IMR-90 (cell line): ENCODE measurements at regions not wholly inside any gene's neighbourhood (a gene's known extent, or its start where the extent isn't known, plus 50 kb on each side); places are given as distances from the start of the nearest gene placed in this dataset.
A peak's percentile ranks its signal among the peaks of the same experiment; 100 is the strongest.

Experiments
- ATAC-seq: fragments of 200-7000 bp; cut with Tn5 transposase; 2 replicates; pipeline ENCODE4 v1.9.1; 2020; ENCODE audit warnings: low read depth, mild to moderate bottlenecking, moderate library complexity
- BruUV-seq: library from RNA; stranded (reverse); fragments of 400-500 nt; replicated peaks from 2 replicates; lab custom pipeline; 2021; lab: Mats Ljungman, UMichigan
- CTCF ChIA-PET: fragments of 300-600 bp; formaldehyde crosslinking; extraction: SDS; loops from one replicate; lab custom pipeline; 2021; ENCODE audit warnings: antibody characterized with exemption; lab: Yijun Ruan, JAX
- POLR2A ChIA-PET: fragments of 300-600 bp; sonication (Branson Sonifier 250); formaldehyde crosslinking; loops from one replicate; lab custom pipeline; 2022; ENCODE audit warnings: antibody characterized with exemption; ENCODE audit not compliant: unreplicated experiment; lab: Charles Lee
- DNase-seq: peaks from one replicate; pipeline ENCODE4 v3.0.0; 2013
- H2AFZ ChIP-seq: replicated peaks from 2 replicates; pipeline ENCODE3; 2013; ENCODE audit warnings: low read length, mild to moderate bottlenecking; ENCODE audit not compliant: poor library complexity
- H2AK5ac ChIP-seq: 2 replicates; pipeline ENCODE4 v1.6.1; 2013; ENCODE audit warnings: low read depth, low read length, inconsistent platforms
- H2AK9ac ChIP-seq: replicated peaks from 2 replicates; pipeline ENCODE3; 2013; ENCODE audit warnings: mild to moderate bottlenecking, low read depth, low read length, moderate library complexity; ENCODE audit not compliant: poor library complexity
- H2BK120ac ChIP-seq: 2 replicates; pipeline ENCODE4 v1.6.1; 2013; ENCODE audit warnings: low read depth, low read length, inconsistent platforms
- H2BK15ac ChIP-seq: 3 replicates; pipeline ENCODE4 v1.6.1; 2013; ENCODE audit warnings: low read depth, low read length, inconsistent platforms
- H2BK20ac ChIP-seq: 2 replicates; pipeline ENCODE4 v1.6.1; 2013; ENCODE audit warnings: low read depth, mild to moderate bottlenecking, inconsistent platforms, low read length, moderate library complexity
- H2BK5ac ChIP-seq: 2 replicates; pipeline ENCODE4 v1.6.1; 2013; ENCODE audit warnings: mild to moderate bottlenecking, low read depth, low read length, inconsistent platforms; ENCODE audit not compliant: poor library complexity, severe bottlenecking
- H3K14ac ChIP-seq: replicated peaks from 2 replicates; pipeline ENCODE4 v1.6.1; 2013; ENCODE audit warnings: low read depth, low read length, inconsistent platforms
- H3K18ac ChIP-seq: 2 replicates; pipeline ENCODE4 v1.6.1; 2013; ENCODE audit warnings: low read depth, low read length, control low read depth
- H3K23ac ChIP-seq: 2 replicates; pipeline ENCODE4 v1.6.1; 2013; ENCODE audit warnings: low read depth, low read length, inconsistent platforms
- H3K27ac ChIP-seq: 2 replicates; pipeline ENCODE4 v1.5.1; 2013; ENCODE audit warnings: mild to moderate bottlenecking, control low read depth, low read length; ENCODE audit not compliant: insufficient read depth
- H3K27me3 ChIP-seq: 2 replicates; pipeline ENCODE4 v1.6.1; 2013; ENCODE audit warnings: low read length; ENCODE audit not compliant: control insufficient read depth, insufficient read depth
- H3K36me3 ChIP-seq: 2 replicates; pipeline ENCODE4 v1.6.1; 2013; ENCODE audit warnings: low read length, mixed read lengths; ENCODE audit not compliant: control insufficient read depth, insufficient read depth
- H3K4ac ChIP-seq: 2 replicates; pipeline ENCODE4 v1.6.1; 2013; ENCODE audit warnings: low read depth, low read length, inconsistent platforms
- H3K4me1 ChIP-seq: 2 replicates; pipeline ENCODE4 v1.6.1; 2013; ENCODE audit warnings: low read length, mixed read lengths; ENCODE audit not compliant: control insufficient read depth, insufficient read depth
- H3K4me2 ChIP-seq: 2 replicates; pipeline ENCODE4 v1.6.1; 2013; ENCODE audit warnings: low read depth, mild to moderate bottlenecking, control low read depth, low read length, moderate library complexity
- H3K4me3 ChIP-seq: 2 replicates; pipeline ENCODE4 v1.5.1; 2013; ENCODE audit warnings: low read depth, mild to moderate bottlenecking, control low read depth, low read length, moderate library complexity; ENCODE audit not compliant: insufficient read depth
- H3K56ac ChIP-seq: 2 replicates; pipeline ENCODE4 v1.6.1; 2013; ENCODE audit warnings: low read length, inconsistent platforms; ENCODE audit not compliant: insufficient read depth; ENCODE audit errors: extremely low read depth
- H3K79me1 ChIP-seq, 2 experiments: 2 replicates each; pipeline ENCODE4 v1.6.1; 2013; ENCODE audit warnings: low read length in 2 of 2, inconsistent platforms in 1 of 2, low read depth in 1 of 2
- H3K9ac ChIP-seq: 2 replicates; pipeline ENCODE4 v1.6.1; 2013; ENCODE audit warnings: low read depth, low read length, control low read depth
- H3K9me1 ChIP-seq: 2 replicates; pipeline ENCODE4 v1.6.1; 2013; ENCODE audit warnings: low read length, inconsistent platforms; ENCODE audit not compliant: insufficient read depth
- H3K9me3 ChIP-seq: 2 replicates; pipeline ENCODE4 v1.6.1; 2013; ENCODE audit warnings: low read length; ENCODE audit not compliant: control insufficient read depth, insufficient read depth
- H4K20me1 ChIP-seq: 2 replicates; pipeline ENCODE4 v1.6.1; 2013; ENCODE audit warnings: low read length, inconsistent platforms; ENCODE audit not compliant: insufficient read depth
- H4K5ac ChIP-seq: 2 replicates; pipeline ENCODE4 v1.6.1; 2013; ENCODE audit warnings: mild to moderate bottlenecking, low read depth, low read length, control low read depth
- H4K8ac ChIP-seq, 2 experiments: 2 replicates each; pipeline ENCODE4 v1.6.1; 2013; ENCODE audit warnings: low read depth in 2 of 2, low read length in 2 of 2, control low read depth in 1 of 2, inconsistent platforms in 1 of 2
- H4K91ac ChIP-seq: 2 replicates; pipeline ENCODE4 v1.6.1; 2013; ENCODE audit warnings: low read depth, low read length, inconsistent platforms; ENCODE audit not compliant: insufficient read depth
- CEBPB ChIP-seq: IDR thresholded peaks from 2 replicates; pipeline ENCODE4 v1.6.1; 2012; ENCODE audit warnings: low read depth, low read length, improper control_type of control experiment
- CTCF ChIP-seq: conservative IDR thresholded peaks from 2 replicates; pipeline ENCODE4 v1.5.1; 2012; ENCODE audit warnings: mild to moderate bottlenecking, low read depth, low read length, improper control_type of control experiment
- FOS ChIP-seq: fragments of 150-350 bp; IDR thresholded peaks from 2 replicates; pipeline ENCODE4 v1.6.1; 2016; ENCODE audit warnings: low read depth, low read length
- MAZ ChIP-seq: IDR thresholded peaks from 2 replicates; pipeline ENCODE4 v1.6.1; 2012; ENCODE audit warnings: low read depth, mild to moderate bottlenecking, low read length, improper control_type of control experiment, moderate library complexity, borderline replicate concordance
- MXI1 ChIP-seq: IDR thresholded peaks from 2 replicates; pipeline ENCODE4 v1.6.1; 2012; ENCODE audit warnings: low read depth, mild to moderate bottlenecking, low read length, moderate library complexity, borderline replicate concordance
- RAD21 ChIP-seq: IDR thresholded peaks from 2 replicates; pipeline ENCODE4 v1.6.1; 2012; ENCODE audit warnings: low read length, improper control_type of control experiment
- SMC3 ChIP-seq: fragments of 150-350 bp; IDR thresholded peaks from 2 replicates; pipeline ENCODE4 v1.6.1; 2016; ENCODE audit warnings: low read depth, mild to moderate bottlenecking, antibody characterized with exemption, low read length, moderate library complexity
- WGBS, 2 experiments: methylation state at CpG; one replicate each; pipeline versions ENCODE4 v1.1.5 to v1.1.7; 2013; ENCODE audit warnings: missing lambda C conversion rate in 2 of 2; ENCODE audit not compliant: insufficient read length in 1 of 2; ENCODE audit errors: extremely low coverage in 2 of 2; 5-methylcytosine and 5-hydroxymethylcytosine counted together
- dilution Hi-C: fragments of 300-500 bp; cut with HindIII; formaldehyde crosslinking; loops from one replicate; pipeline ENCODE4 v1.14.3; 2018; ENCODE audit warnings: low sequenced_read_pairs; ENCODE audit not compliant: unreplicated experiment
- in situ Hi-C: fragments of 300-500 bp; cut with MboI; formaldehyde crosslinking; loops from 3 replicates; pipeline ENCODE4 v1.14.3; 2019; ENCODE audit warnings: low sequenced_read_pairs, inconsistent platforms, mixed read lengths
- intact Hi-C: fragments of 100-400 bp; cut with micrococcal nuclease; formaldehyde crosslinking; loops from 2 replicates; pipeline ENCODE4 v1.10.0; 2022
- TF ChIP-seq, protein P1 (sequence below): fragments of 150-350 bp; IDR thresholded peaks from 2 replicates; pipeline ENCODE4 v1.6.1; 2017; ENCODE audit warnings: mild to moderate bottlenecking, antibody characterized with exemption, low read length, low read depth

DNA sequence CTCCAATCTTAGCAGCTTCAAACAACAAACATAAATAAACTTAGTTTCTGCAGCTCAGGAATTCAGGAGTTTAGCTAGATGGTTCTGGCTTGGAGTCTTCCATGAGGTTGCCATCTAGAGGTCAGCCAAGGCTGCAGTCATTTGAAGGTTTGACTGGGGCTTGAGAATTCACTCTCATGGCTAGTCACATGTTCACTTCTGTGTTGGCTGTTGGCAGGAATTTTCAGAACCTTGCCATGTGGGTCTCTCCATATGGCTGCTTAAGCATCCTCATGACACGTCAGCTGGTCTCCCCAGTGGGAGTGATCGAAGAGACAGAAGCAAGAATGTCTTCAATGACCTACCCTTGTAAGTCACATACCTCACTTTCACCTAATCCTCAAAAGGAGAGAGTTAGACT, 269.2 kb upstream of the CNTN3 start:
- no CpG with 5 or more reads among the region's 2 CpGs for WGBS, 2 experiments
- Histone ChIP-seq H3K27me3 (no peaks in the 10 kb centered on the region), H3K36me3 (no peaks in the 10 kb centered on the region), H3K79me1 (no peaks in the 10 kb centered on the region), H3K56ac (no peak overlapping the region), H3K27ac (no peak overlapping the region), H4K5ac (no peak overlapping the region), H4K20me1 (no peaks in the 10 kb centered on the region), H4K91ac (no peak overlapping the region), H2AFZ (no peak overlapping the region), H3K4me1 (no peaks in the 10 kb centered on the region), H3K4me3 (no peak overlapping the region), H2AK5ac (no peak overlapping the region), H2BK15ac (no peak overlapping the region), H3K23ac (no peak overlapping the region), H3K18ac (no peak overlapping the region), H2BK20ac (no peak overlapping the region), H2BK120ac (no peak overlapping the region), H2AK9ac (no peak overlapping the region), H3K4ac (no peak overlapping the region), H3K9me3 (no peaks in the 10 kb centered on the region), H3K14ac (no peak overlapping the region), H3K9me1 (no peaks in the 10 kb centered on the region), H3K4me2 (no peak overlapping the region), H3K9ac (no peak overlapping the region), H2BK5ac (no peak overlapping the region), H4K8ac (no peak overlapping the region)
- no TSS peak for BruUV-seq
- peak; percentile 35 for TF ChIP-seq RAD21
- no peak for TF ChIP-seq MXI1
- TF ChIP-seq FOS = no peak
- TF ChIP-seq SMC3 = peak; percentile 30; the same call in 1 of the 2 replicates
- TF ChIP-seq CEBPB = no peak
- no peak for TF ChIP-seq MAZ
- TF ChIP-seq, protein P1, sequence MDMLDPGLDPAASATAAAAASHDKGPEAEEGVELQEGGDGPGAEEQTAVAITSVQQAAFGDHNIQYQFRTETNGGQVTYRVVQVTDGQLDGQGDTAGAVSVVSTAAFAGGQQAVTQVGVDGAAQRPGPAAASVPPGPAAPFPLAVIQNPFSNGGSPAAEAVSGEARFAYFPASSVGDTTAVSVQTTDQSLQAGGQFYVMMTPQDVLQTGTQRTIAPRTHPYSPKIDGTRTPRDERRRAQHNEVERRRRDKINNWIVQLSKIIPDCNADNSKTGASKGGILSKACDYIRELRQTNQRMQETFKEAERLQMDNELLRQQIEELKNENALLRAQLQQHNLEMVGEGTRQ = no peak
- peak; percentile 36 for TF ChIP-seq CTCF
- ATAC-seq = peak; percentile 48; the same call in 1 of the 2 replicates
- DNase-seq = peak; percentile 5
- in situ Hi-C loops (no loop called here), dilution Hi-C loops (no loop called here), intact Hi-C loops (loop anchor here (5.0 to 10.0 kb wide), 3 partner anchors 509 to 816 kb away; no protein-coding TSS in a partner anchor)
- CTCF ChIA-PET = interaction anchor here (0.9 to 1.2 kb wide), 2 partner anchors 34 to 49 kb away, joined by 3 read pairs; no protein-coding TSS in a partner anchor
- POLR2A ChIA-PET = no interaction called here
